ENCODE measurements at regions not wholly inside any gene's neighbourhood (a gene's known extent, or its start where the extent isn't known, plus 50 kb on each side); places are given as distances from the start of the nearest gene placed in this dataset.

- no peak for TF ChIP-seq EZH2 (IDR thresholded peaks at IDR 0.05; ENCODE audit: borderline replicate concordance, low read length)
- no peak for TF ChIP-seq CTCF (IDR thresholded peaks at IDR 0.05; ENCODE audit: low read length)
Measured at GRCh38 chr5:147169901-147170300, 64.9 kb upstream of the STK32A start.

Measured in OCI-LY1 (cell line).